RWPE2 (cell line): ENCODE measurements at regions not wholly inside any gene's neighbourhood (a gene's known extent, or its start where the extent isn't known, plus 50 kb on each side); places are given as distances from the start of the nearest gene placed in this dataset.

Experiments
- ATAC-seq: fragments of 200-7000 bp; cut with Tn5 transposase; 3 replicates; pipeline ENCODE4 v1.9.1; 2021; ENCODE audit warnings: low read depth
- DNase-seq: peaks from one replicate; pipeline ENCODE4 v3.0.0-alpha.2; 2020; ENCODE audit warnings: low spot score
- H3K27ac ChIP-seq: fragments of 450-650 bp; 2 replicates; pipeline ENCODE4 v1.5.1; 2017; ENCODE audit warnings: mild to moderate bottlenecking; ENCODE audit not compliant: poor library complexity, severe bottlenecking
- H3K27me3 ChIP-seq: fragments of 250-450 bp; sonication (Bioruptor Pico); 2 replicates; pipeline ENCODE4 v1.5.1; 2021; ENCODE audit warnings: mild to moderate bottlenecking, moderate library complexity; ENCODE audit not compliant: insufficient read depth, poor library complexity, severe bottlenecking
- H3K36me3 ChIP-seq: fragments of 250-450 bp; sonication (Bioruptor Pico); 2 replicates; pipeline ENCODE4 v1.5.1; 2020; ENCODE audit warnings: low read depth, mild to moderate bottlenecking, moderate library complexity
- H3K4me1 ChIP-seq: fragments of 250-450 bp; sonication (Bioruptor Pico); 2 replicates; pipeline ENCODE4 v1.5.1; 2021; ENCODE audit warnings: mild to moderate bottlenecking, moderate library complexity; ENCODE audit not compliant: insufficient read depth, poor library complexity, severe bottlenecking
- H3K4me3 ChIP-seq: fragments of 250-450 bp; sonication (Bioruptor Pico); 2 replicates; pipeline ENCODE4 v1.5.1; 2021; ENCODE audit warnings: mild to moderate bottlenecking, moderate library complexity; ENCODE audit not compliant: severe bottlenecking
- H3K9me3 ChIP-seq: fragments of 250-450 bp; sonication (Bioruptor Pico); 2 replicates; pipeline ENCODE4 v1.5.1; 2021; ENCODE audit warnings: mild to moderate bottlenecking, moderate library complexity; ENCODE audit not compliant: severe bottlenecking
- TF ChIP-seq, protein P1 (sequence below): fragments of 450-650 bp; IDR thresholded peaks from one replicate; pipeline ENCODE4 v1.5.1; 2017; ENCODE audit warnings: mild to moderate bottlenecking, moderate library complexity; ENCODE audit not compliant: poor library complexity, severe bottlenecking

DNA sequence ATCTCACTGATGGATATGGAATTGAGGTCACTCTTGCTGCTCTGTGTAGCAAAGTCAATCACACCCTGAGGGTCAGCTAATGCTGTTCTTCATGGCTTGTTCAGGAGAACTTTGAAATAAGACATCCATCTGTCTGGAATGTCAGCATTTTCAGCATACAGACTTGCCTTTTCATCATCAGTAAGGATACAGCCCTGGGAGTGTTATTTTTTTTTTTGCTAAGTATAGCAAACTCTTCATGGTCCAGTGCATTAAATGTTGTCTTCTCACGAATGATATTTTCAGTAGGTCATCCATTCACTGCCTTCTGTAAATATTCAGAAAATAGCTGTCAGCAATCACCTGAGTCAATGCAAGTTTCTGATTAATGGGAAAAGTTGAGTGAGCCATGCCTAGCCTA, 268.8 kb upstream of the SMIM31 start:
- Histone ChIP-seq H3K4me3 (no peak overlapping the region), H3K4me1 (peaks cover 11% of the 10 kb centered on the region), H3K9me3 (no peaks in the 10 kb centered on the region), H3K36me3 (no peaks in the 10 kb centered on the region), H3K27me3 (no peaks in the 10 kb centered on the region), H3K27ac (no peak overlapping the region)
- TF ChIP-seq, protein P1, sequence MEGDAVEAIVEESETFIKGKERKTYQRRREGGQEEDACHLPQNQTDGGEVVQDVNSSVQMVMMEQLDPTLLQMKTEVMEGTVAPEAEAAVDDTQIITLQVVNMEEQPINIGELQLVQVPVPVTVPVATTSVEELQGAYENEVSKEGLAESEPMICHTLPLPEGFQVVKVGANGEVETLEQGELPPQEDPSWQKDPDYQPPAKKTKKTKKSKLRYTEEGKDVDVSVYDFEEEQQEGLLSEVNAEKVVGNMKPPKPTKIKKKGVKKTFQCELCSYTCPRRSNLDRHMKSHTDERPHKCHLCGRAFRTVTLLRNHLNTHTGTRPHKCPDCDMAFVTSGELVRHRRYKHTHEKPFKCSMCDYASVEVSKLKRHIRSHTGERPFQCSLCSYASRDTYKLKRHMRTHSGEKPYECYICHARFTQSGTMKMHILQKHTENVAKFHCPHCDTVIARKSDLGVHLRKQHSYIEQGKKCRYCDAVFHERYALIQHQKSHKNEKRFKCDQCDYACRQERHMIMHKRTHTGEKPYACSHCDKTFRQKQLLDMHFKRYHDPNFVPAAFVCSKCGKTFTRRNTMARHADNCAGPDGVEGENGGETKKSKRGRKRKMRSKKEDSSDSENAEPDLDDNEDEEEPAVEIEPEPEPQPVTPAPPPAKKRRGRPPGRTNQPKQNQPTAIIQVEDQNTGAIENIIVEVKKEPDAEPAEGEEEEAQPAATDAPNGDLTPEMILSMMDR = no peak
- no peak for DNase-seq
- no peak for ATAC-seq

DNA sequence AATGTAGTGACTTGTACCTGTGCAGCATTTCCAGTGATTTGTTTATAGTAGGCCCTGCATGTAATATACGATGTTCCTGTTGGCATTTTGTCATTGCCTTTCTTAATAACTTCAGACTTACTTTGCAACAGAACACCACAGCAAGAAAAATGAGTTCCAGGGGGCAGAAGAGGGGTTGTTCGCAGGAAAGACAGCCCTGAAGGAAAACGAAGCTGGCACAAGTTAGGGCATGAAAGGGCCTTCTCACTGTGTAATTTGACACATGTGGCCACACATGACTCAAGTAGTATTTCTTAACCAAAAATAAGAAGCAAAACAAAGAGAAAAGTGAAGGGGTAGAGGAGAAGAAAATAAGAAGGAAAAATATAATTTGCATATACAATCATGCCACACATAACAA, 265.8 kb upstream of the SMIM31 start:
- peak; percentile 49 for DNase-seq
- Histone ChIP-seq H3K4me1 (peaks cover 11% of the 10 kb centered on the region), H3K27me3 (no peaks in the 10 kb centered on the region), H3K9me3 (no peaks in the 10 kb centered on the region), H3K4me3 (no peak overlapping the region), H3K36me3 (no peaks in the 10 kb centered on the region), H3K27ac (peak overlapping the region; percentile 26)
- ATAC-seq = peak; percentile 99
- TF ChIP-seq, protein P1 = peak; percentile 35

DNA sequence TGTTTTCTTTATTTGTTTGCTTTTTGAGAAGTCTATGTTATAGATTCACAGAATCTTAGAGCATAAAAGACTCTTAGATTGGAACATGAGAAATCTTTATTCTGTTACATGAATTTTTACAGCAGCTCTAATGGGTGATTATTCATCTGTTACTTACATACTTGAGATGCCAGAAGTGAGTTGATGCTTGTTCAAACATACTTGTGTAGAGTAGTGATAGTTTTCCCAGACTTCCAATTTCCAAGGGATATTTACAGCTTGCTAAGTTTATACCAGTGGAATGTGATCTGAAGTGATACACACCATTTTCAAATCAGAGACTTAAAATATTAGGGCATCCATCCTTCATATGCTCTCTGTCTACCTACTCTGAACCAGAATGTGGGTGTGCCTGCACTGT, 252.9 kb upstream of the SMIM31 start:
- TF ChIP-seq, protein P1 = no peak
- no peak overlapping the region for H3K4me3 ChIP-seq
- peak overlapping the region; percentile 59 for H3K27ac ChIP-seq
- H3K4me1 ChIP-seq = peaks cover 12% of the 10 kb centered on the region
- ATAC-seq = peak; percentile 99
- no peaks in the 10 kb centered on the region for H3K27me3 ChIP-seq
- no peaks in the 10 kb centered on the region for H3K9me3 ChIP-seq
- H3K36me3 ChIP-seq = no peaks in the 10 kb centered on the region
- DNase-seq = no peak

DNA sequence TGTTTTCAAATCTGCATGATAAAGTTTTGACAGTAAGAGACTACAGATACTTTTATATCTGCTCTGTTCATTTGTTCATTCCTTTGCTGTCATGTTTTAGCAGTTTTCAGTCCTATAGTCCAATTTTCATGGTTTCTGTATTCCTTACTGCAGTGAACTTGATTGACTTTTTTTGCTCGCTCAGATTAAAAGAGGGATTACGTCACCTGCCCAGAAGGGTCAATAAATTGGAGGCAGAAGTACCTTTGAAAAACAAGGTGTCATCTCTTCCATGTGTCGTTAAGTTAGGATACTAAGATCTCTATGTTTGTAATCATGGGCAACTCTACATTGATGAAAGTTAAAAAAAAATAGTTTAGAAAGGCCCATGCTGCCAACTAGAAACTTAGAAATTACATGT, 250.1 kb upstream of the SMIM31 start:
- TF ChIP-seq, protein P1 = no peak
- DNase-seq = no peak
- Histone ChIP-seq H3K36me3 (no peaks in the 10 kb centered on the region), H3K4me1 (peaks cover 17% of the 10 kb centered on the region), H3K9me3 (no peaks in the 10 kb centered on the region), H3K27me3 (no peaks in the 10 kb centered on the region), H3K27ac (no peak overlapping the region), H3K4me3 (no peak overlapping the region)
- ATAC-seq = no peak

DNA sequence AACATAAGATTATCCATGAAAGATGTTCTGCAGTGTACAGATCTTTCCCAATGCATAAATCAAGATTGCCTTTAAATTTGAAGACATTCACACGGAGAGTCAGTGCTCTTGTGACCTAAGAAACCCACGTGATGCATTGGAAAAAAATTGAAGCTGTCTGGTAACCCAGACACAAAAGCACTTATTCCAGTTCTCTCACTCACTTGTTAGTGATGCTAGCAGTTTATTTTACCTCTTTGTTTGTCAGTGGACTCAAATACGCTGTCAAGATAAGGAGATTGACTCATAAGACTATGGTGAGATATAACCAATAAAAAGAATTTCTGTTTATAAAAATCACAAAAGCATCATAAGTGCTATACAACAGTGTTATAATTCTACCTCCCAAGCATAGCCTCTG, 245.8 kb upstream of the SMIM31 start:
- ATAC-seq (no peak), DNase-seq (no peak)
- no peak overlapping the region for H3K27ac ChIP-seq
- H3K27me3 ChIP-seq = no peaks in the 10 kb centered on the region
- H3K4me3 ChIP-seq = no peak overlapping the region
- H3K36me3 ChIP-seq = no peaks in the 10 kb centered on the region
- no peaks in the 10 kb centered on the region for H3K9me3 ChIP-seq
- TF ChIP-seq, protein P1 = no peak
- H3K4me1 ChIP-seq = peaks cover 17% of the 10 kb centered on the region
